GM21717 (cell line): ENCODE measurements at regions not wholly inside any gene's neighbourhood (a gene's known extent, or its start where the extent isn't known, plus 50 kb on each side); places are given as distances from the start of the nearest gene placed in this dataset.
"Not testable (repeated sequence)": the region's sequence is repeated elsewhere in the genome, so short reads cannot be mapped to it uniquely, and the experiment has no call there.

Experiments used
- ATAC-seq: cut with Tn5 transposase; IDR thresholded peaks from one replicate; pipeline ENCODE4 v1.9.1; 2021; ENCODE audit warnings: mild to moderate bottlenecking, moderate library complexity; ENCODE audit not compliant: unreplicated experiment

- no peak for ATAC-seq
Observed at GRCh38 chr10:33673839-33674415, 339.5 kb upstream of the NRP1 start.

- no peak for ATAC-seq
Observed at GRCh38 chr10:33669904-33670303, 335.4 kb upstream of the NRP1 start.

- no peak for ATAC-seq
Observed at GRCh38 chr10:33666686-33667480, 332.4 kb upstream of the NRP1 start.

GRCh38 chr10:33665501-33665900 lies 331.0 kb upstream of the NRP1 start:
- ATAC-seq: no peak

GRCh38 chr10:33664070-33664469 lies 329.6 kb upstream of the NRP1 start:
- no peak for ATAC-seq

- no peak for ATAC-seq
Observed at GRCh38 chr10:33661580-33662336, 327.3 kb upstream of the NRP1 start.

GRCh38 chr10:33660329-33660728 lies 325.9 kb upstream of the NRP1 start:
- ATAC-seq: no peak

GRCh38 chr10:33657913-33658312 lies 323.4 kb upstream of the NRP1 start:
- no peak for ATAC-seq

- ATAC-seq: no peak
Observed at GRCh38 chr10:33657154-33657908, 322.9 kb upstream of the NRP1 start.

- ATAC-seq: no peak
Observed at GRCh38 chr10:33655921-33656320, 321.5 kb upstream of the NRP1 start.

GRCh38 chr10:33655165-33655815 lies 320.8 kb upstream of the NRP1 start:
- no peak for ATAC-seq

GRCh38 chr10:33653584-33654367 lies 319.3 kb upstream of the NRP1 start:
- ATAC-seq: no peak

GRCh38 chr10:33652870-33653269 lies 318.4 kb upstream of the NRP1 start:
- no peak for ATAC-seq

GRCh38 chr10:33650131-33650530 lies 315.7 kb upstream of the NRP1 start:
- ATAC-seq: not testable (repeated sequence)

GRCh38 chr10:33643042-33643441 lies 308.6 kb upstream of the NRP1 start:
- ATAC-seq: no peak

- no peak for ATAC-seq
Observed at GRCh38 chr10:33638891-33639290, 304.4 kb upstream of the NRP1 start.

GRCh38 chr10:33638374-33638773 lies 303.9 kb upstream of the NRP1 start:
- ATAC-seq: no peak

GRCh38 chr10:33635967-33636515 lies 301.6 kb upstream of the NRP1 start:
- no peak for ATAC-seq

GRCh38 chr10:33632432-33632831 lies 298.0 kb upstream of the NRP1 start:
- no peak for ATAC-seq

- no peak for ATAC-seq
Observed at GRCh38 chr10:33631991-33632390, 297.5 kb upstream of the NRP1 start.
